GM19397 (cell line): ENCODE measurements at regions not wholly inside any gene's neighbourhood (a gene's known extent, or its start where the extent isn't known, plus 50 kb on each side); places are given as distances from the start of the nearest gene placed in this dataset.
"Not testable (repeated sequence)": the region's sequence is repeated elsewhere in the genome, so short reads cannot be mapped to it uniquely, and the experiment has no call there.

Experiments used
- ATAC-seq: cut with Tn5 transposase; IDR thresholded peaks from one replicate; pipeline ENCODE4 v1.9.1; 2021; ENCODE audit warnings: mild to moderate bottlenecking, moderate library complexity; ENCODE audit not compliant: unreplicated experiment

GRCh38 chr1:191305370-191305769 is 827.7 kb upstream of the BRINP3 start:
- no peak for ATAC-seq

DNA sequence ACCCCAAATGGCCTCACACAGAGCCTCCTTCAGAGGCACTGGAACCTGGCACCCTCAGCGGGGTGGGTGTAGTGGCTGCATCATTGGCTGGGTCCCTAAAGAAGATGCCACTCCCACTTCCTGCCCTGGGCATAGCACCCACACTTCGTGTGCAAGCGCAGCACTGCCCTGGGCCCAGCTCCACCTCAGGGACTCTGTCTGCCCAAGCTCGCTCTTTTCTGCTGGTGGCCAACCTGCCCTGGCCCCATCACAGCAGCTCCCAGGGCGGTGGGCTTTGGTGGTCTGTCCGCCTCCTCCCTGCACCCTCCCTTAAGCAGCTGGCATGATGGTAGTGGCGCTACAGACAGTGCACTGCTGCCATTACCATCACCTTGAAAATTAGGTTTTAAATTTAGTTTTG is 829.3 kb upstream of the BRINP3 start:
- no peak for ATAC-seq

GRCh38 chr1:191320062-191320461 is 838.2 kb upstream of the RGS18 start:
- ATAC-seq = no peak

- ATAC-seq = no peak
Observed at GRCh38 chr1:191327868-191328267, 830.4 kb upstream of the RGS18 start.

GRCh38 chr1:191343816-191344215 is 814.4 kb upstream of the RGS18 start:
- ATAC-seq = no peak

DNA sequence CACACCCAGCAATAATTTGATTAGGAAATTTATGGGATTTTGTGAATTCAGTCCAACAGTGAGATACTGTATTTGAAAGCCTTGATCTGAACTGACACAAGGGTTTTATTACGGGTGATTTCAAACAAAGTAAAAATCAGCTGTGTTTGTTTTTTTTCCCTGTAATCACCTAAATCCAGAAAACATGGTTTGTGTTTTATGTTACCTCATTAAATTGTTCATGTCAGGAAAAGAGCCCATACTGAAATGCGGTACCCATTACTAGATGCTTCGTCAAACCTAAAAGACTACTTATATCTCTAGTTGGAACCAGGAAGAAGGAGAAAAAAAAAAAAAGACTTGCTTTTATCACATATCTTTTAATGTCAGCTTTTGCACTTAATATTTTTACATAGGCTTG is 811.9 kb upstream of the RGS18 start:
- no peak for ATAC-seq

GRCh38 chr1:191348328-191348727 is 809.9 kb upstream of the RGS18 start:
- ATAC-seq = no peak

GRCh38 chr1:191350938-191351337 is 807.3 kb upstream of the RGS18 start:
- ATAC-seq = no peak

DNA sequence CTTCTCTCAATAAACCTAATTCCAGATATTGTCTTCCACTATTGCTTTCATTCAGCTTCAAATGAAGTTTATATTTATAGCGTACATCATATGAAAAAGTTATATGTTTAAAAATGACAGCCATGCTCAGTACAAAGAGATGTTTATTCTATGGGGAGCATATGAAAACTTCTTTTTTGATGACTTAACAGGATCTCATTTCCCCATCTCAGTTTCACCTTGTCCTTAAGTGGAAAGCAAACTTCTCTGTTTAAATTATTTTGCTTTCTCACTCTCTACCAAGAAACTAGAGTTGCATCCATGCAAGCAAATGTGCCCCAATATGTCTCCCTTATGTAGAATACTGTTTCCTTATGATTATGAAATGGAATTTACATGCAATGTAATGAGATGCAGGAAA is 799.5 kb upstream of the RGS18 start:
- no peak for ATAC-seq

- no peak for ATAC-seq
Observed at GRCh38 chr1:191366686-191367085, 791.6 kb upstream of the RGS18 start.

- no peak for ATAC-seq
Observed at GRCh38 chr1:191368891-191369654, 789.2 kb upstream of the RGS18 start.

DNA sequence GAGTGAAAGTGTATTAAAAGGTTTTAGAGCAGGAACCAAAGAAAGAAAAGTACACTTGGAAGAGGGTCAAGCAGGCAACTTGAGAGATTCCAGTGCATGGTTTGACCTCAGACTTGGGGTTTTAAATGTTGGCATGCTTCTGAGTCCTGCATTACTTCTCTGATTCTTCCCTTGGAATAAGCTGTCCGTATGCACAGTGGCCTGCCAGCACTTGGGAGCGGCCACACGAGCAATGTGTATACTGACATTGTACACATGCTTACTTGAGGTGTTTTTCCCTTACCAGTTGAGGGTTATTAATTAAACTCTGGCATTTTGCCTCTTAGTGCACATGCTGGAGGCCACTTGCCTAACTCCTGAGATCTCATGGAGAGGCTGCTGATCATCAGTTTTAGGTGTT is 786.6 kb upstream of the RGS18 start:
- ATAC-seq = no peak

DNA sequence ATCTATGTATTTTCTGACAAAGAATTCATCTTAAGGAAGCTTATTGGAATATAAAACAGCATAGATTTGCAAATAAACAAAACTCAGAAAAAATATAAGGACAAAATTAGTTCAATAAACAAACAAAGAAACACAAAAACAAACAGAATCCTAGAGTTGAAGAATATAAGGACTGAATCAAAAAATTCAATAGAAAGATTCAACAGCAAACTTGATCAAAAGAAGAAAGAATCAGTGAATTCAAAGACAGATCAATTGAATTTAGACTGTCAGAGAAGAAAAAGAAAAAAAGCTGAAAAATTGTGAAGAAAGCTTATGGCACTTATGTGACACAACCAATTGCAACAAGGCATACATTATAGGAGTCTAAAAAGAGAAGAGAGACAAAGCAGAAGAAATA is 770.0 kb upstream of the RGS18 start:
- ATAC-seq = no peak

DNA sequence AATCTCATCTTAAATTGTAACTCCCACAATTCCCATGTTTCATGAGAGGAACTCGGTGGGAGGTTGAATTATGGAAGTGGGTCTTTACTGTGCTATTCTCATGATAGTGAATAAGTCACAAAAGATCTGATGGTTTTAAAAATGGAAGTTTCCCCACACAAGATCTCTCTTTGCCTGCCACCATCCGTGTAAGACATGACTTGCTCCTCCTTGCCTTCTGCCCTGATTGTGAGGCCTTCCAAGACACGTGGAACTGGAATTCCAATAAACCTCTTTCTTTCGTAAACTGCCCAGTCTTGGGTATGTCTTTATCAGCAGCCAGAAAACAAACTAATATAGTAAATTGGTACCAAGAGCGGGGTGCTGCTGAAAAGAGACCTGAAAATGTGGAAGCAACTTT is 761.6 kb upstream of the RGS18 start:
- ATAC-seq = no peak

DNA sequence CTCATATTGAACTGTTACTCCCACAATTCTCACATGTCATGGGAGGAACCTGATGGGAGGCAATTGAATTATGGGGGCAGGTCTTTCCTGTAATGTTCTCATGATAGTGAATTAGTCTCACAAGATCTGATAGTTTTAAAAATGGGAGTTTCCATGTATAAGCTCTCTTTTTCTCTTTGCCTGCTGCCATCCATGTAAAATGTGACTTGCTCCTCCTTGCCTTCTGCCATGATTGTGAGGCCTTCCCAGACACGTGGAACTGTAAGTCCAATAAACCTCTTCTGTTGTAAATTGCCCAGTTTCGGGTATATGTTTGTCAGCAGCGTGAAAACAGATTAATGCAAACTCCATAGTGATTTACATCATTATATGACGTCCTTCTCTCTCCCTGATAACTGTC is 759.7 kb upstream of the RGS18 start:
- no peak for ATAC-seq

GRCh38 chr1:191405417-191405816 is 752.8 kb upstream of the RGS18 start:
- ATAC-seq = no peak

DNA sequence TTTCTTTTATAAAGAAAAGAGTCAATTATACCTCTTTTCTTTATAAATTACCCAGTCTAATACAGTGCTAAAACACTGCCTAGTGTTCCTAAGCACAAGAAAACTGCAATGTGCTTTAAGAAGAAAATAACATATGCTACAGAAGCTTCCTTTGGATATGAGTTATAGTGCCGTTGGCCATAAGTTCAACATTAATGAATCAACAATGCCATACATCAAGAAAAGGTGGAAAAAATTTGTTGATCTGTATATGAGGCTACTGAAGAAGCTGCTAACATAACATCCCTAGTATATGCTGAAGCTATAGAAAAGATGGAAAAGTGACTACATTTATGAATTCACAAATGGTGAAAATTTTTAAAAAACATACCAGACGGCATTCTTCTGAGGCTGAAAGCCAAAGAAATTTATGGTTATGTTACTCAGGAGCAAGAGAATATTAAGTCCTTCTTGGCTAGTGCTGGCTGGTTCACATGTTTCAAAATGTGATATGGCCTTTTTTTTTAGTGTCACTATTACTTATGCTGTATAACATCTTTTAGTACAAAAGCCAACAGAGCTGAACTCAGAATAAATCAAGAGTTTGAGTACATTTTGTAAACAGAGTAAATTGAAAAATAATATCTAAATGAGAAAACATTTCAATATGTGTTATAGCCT is 743.2 kb upstream of the RGS18 start:
- no peak for ATAC-seq

- no peak for ATAC-seq
Observed at GRCh38 chr1:191419842-191420241, 738.4 kb upstream of the RGS18 start.

DNA sequence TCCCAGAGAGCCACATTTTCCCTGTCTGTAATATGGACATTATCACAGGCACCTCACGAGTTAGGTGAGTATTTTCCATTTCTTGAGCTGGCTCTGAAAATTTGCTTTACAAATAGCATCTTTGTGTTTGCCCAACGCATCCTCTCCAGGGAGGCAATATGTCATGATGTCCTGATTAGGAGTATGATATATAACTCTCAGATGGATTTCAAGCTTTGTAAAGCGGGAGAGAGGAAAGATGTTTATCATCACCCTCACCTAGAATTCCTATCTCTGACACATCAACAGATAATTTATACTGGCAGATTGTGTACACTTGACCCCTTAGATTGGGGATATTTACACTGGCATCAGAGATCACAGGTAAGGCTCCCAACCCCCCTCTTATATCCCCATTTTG is 730.7 kb upstream of the RGS18 start:
- no peak for ATAC-seq

GRCh38 chr1:191432817-191433216 is 725.4 kb upstream of the RGS18 start:
- no peak for ATAC-seq

- no peak for ATAC-seq
Observed at GRCh38 chr1:191438979-191439378, 719.3 kb upstream of the RGS18 start.

DNA sequence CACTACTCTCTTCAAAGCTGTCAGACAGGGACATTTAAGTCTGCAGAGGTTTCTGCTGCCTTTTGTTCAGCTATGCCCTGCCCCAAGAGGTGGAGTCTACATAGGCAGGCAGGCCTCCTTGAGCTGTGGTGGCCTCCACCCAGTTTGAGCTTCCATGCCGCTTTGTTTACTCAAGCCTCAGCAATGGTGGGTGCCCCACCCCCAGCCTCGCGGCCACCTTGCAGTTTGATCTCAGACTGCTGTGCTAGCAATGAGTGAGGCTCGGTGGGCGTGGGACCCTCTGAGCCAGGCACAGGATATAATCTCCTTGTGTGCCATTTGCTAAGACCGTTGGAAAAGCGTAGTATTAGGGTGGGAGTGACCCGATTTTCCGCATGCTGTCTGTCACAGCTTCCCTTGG is 710.0 kb upstream of the RGS18 start:
- not testable (repeated sequence) for ATAC-seq

GRCh38 chr1:191452586-191452985 is 705.7 kb upstream of the RGS18 start:
- no peak for ATAC-seq
